GM23248 (cell line): ENCODE measurements at regions not wholly inside any gene's neighbourhood (a gene's known extent, or its start where the extent isn't known, plus 50 kb on each side); places are given as distances from the start of the nearest gene placed in this dataset.

ENCODE experiments used
- EZH2 ChIP-seq: fragments of 200-600 bp; sonication (generic); IDR thresholded peaks from 2 replicates; pipeline ENCODE4 v1.6.1; 2018; ENCODE audit warnings: antibody characterized with exemption, mild to moderate bottlenecking; ENCODE audit not compliant: insufficient read depth, poor library complexity, severe bottlenecking
- EZH2phosphoT487 ChIP-seq: fragments of 200-600 bp; sonication (generic); IDR thresholded peaks from 2 replicates; pipeline ENCODE4 v1.6.1; 2018; ENCODE audit warnings: antibody characterized with exemption, moderate library complexity, mild to moderate bottlenecking, low read depth; ENCODE audit not compliant: insufficient read depth

DNA sequence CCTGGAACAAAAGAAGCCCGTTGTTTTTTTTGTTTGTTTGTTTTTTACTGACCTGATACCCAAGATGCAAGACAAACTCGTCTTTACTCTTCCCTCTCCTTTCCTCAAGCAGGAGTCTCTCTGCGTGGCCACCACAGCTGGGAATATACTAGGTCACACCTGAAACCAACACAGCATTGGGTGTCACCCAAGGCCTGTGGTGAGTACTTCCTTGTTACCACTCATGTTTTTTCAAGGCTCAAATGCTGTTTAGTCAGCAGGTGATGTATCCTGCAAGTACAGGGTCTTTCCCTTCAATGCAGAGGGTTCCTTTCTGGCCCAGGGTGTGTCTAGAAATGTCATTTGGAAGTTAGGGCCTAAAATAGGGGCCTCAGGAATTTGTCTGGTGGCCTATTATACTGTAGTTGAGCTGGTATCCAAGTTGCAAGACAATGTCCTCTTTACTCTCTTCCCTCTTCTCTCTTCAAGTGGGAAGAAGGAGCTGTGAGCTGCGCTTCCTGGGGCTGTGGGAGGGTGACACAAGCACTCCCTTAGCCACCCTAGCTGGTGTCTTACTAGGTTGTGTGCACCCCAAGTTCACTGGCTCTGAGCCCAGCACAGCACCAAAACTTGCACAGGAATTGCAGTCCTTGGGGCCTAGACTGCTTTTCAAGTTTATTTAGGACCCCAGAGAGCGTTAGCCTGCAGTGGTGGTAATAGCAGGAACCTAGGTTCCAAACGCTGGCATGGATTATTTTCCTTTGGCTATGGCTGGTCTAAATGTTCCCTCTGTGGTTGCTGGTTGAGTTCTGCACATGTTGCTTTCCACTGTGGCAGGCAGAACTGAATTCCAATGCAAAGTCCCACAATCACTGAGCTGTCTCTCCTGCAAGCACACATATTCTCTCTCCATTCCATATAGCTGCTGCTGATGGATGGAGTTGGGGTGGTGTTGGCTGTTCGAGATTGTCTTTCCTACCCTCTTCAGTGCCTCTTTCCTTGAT lies 91.4 kb upstream of the LYPLAL1 start:
- TF ChIP-seq EZH2 = no peak
- TF ChIP-seq EZH2phosphoT487 = no peak
